Vagina (tissue), 2 donors: ENCODE measurements at regions not wholly inside any gene's neighbourhood (a gene's known extent, or its start where the extent isn't known, plus 50 kb on each side); places are given as distances from the start of the nearest gene placed in this dataset.

Experiments used
- DNase-seq, 2 donors: peaks; one replicate each; pipeline ENCODE4 v3.0.0-alpha.2; 2017; ENCODE audit errors: extremely low spot score in 2 of 2
- H3K27ac ChIP-seq: fragments of 200-600 bp; sonication (generic); one replicate; pipeline ENCODE4 v1.5.1; 2019
- H3K27me3 ChIP-seq: fragments of 200-600 bp; sonication (generic); one replicate; pipeline ENCODE4 v1.5.1; 2019
- H3K36me3 ChIP-seq, 2 donors: fragments of 200-600 bp; sonication (generic); one replicate each; pipeline ENCODE4 v1.5.1; 2017 to 2019
- H3K4me1 ChIP-seq: fragments of 200-600 bp; sonication (generic); one replicate; pipeline ENCODE4 v1.5.1; 2019
- H3K4me3 ChIP-seq, 2 donors: fragments of 200-600 bp; sonication (generic); 1 replicate in 1 of 2; 2 replicates in 1 of 2; pipeline ENCODE4 v1.5.1; 2016 to 2019
- H3K9me3 ChIP-seq: fragments of 200-600 bp; sonication (generic); one replicate; pipeline ENCODE4 v1.5.1; 2019
- CTCF ChIP-seq, 3 experiments: fragments of 450-650 bp in 2 of 3; fragments of 200-600 bp in 1 of 3; sonication (generic) in 1 of 3; IDR thresholded peaks; one replicate each; pipeline ENCODE4 v1.5.1; 2017 to 2019; ENCODE audit warnings: antibody characterized with exemption in 3 of 3, mild to moderate bottlenecking in 2 of 3, moderate library complexity in 2 of 3
- POLR2A ChIP-seq, 2 donors: fragments of 450-650 bp; IDR thresholded peaks; one replicate each; pipeline ENCODE4 v1.6.1; 2017; ENCODE audit warnings: antibody characterized with exemption in 2 of 2, mild to moderate bottlenecking in 2 of 2, moderate library complexity in 2 of 2
- POLR2AphosphoS5 ChIP-seq, 2 donors: sonication (generic); formaldehyde crosslinking; IDR thresholded peaks; one replicate each; pipeline ENCODE4 v1.9.0; 2017; ENCODE audit warnings: antibody characterized with exemption in 2 of 2, mild to moderate bottlenecking in 2 of 2, low read depth in 1 of 2; ENCODE audit not compliant: insufficient read depth in 1 of 2
- intact Hi-C: fragments of 100-400 bp; cut with DNase I; formaldehyde crosslinking; loops from one replicate; pipeline ENCODE4 v1.15.1; 2023

- H3K27me3 ChIP-seq: no peaks in the 10 kb centered on the region
- peak in 1 of 2 donors; percentile 69 for DNase-seq
- TF ChIP-seq POLR2AphosphoS5 (IDR thresholded peaks at IDR 0.05; ENCODE audit: insufficient read depth in 1 of 2, low read depth in 1 of 2) (no peak), POLR2A (IDR thresholded peaks at IDR 0.05) (no peak), CTCF (IDR thresholded peaks at IDR 0.05) (no peak)
- no peaks in the 10 kb centered on the region for H3K9me3 ChIP-seq
- intact Hi-C loops: no loop called here
- no peaks in the 10 kb centered on the region for H3K4me1 ChIP-seq
- no peak overlapping the region for H3K4me3 ChIP-seq
- H3K36me3 ChIP-seq: no peaks in the 10 kb centered on the region
- no peak overlapping the region for H3K27ac ChIP-seq
Measured at GRCh38 chr22:47796128-47796908, 1033.9 kb downstream of the TBC1D22A start.

- Histone ChIP-seq H3K4me3 (no peak overlapping the region), H3K27me3 (no peaks in the 10 kb centered on the region), H3K4me1 (no peaks in the 10 kb centered on the region), H3K27ac (no peak overlapping the region), H3K9me3 (no peaks in the 10 kb centered on the region), H3K36me3 (no peaks in the 10 kb centered on the region)
- intact Hi-C loops: no loop called here
- peak in 1 of 2 donors; percentile 54 for DNase-seq
- TF ChIP-seq POLR2AphosphoS5 (IDR thresholded peaks at IDR 0.05; ENCODE audit: insufficient read depth in 1 of 2, low read depth in 1 of 2): no peak
- no peak for TF ChIP-seq CTCF (IDR thresholded peaks at IDR 0.05)
- TF ChIP-seq POLR2A (IDR thresholded peaks at IDR 0.05): no peak
Measured at GRCh38 chr22:47795477-47796127, 1033.2 kb downstream of the TBC1D22A start.

GRCh38 chr22:47794851-47795250, 1032.4 kb downstream of the TBC1D22A start:
- intact Hi-C loops: no loop called here
- no peaks in the 10 kb centered on the region for H3K27me3 ChIP-seq
- H3K4me3 ChIP-seq: no peak overlapping the region
- no peaks in the 10 kb centered on the region for H3K4me1 ChIP-seq
- H3K9me3 ChIP-seq: no peaks in the 10 kb centered on the region
- peak in 1 of 2 donors; percentile 52 for DNase-seq
- no peak overlapping the region for H3K27ac ChIP-seq
- no peaks in the 10 kb centered on the region for H3K36me3 ChIP-seq
- no peak for TF ChIP-seq CTCF (IDR thresholded peaks at IDR 0.05)
- TF ChIP-seq POLR2A (IDR thresholded peaks at IDR 0.05): no peak
- TF ChIP-seq POLR2AphosphoS5 (IDR thresholded peaks at IDR 0.05; ENCODE audit: insufficient read depth in 1 of 2, low read depth in 1 of 2): no peak

GRCh38 chr22:47793304-47794101, 1031.1 kb downstream of the TBC1D22A start:
- intact Hi-C loops: no loop called here
- Histone ChIP-seq H3K9me3 (no peaks in the 10 kb centered on the region), H3K36me3 (no peaks in the 10 kb centered on the region), H3K4me1 (no peaks in the 10 kb centered on the region), H3K27ac (no peak overlapping the region), H3K4me3 (no peak overlapping the region), H3K27me3 (no peaks in the 10 kb centered on the region)
- DNase-seq: peak in 1 of 2 donors; percentile 62
- TF ChIP-seq POLR2AphosphoS5 (IDR thresholded peaks at IDR 0.05; ENCODE audit: insufficient read depth in 1 of 2, low read depth in 1 of 2) (no peak), POLR2A (IDR thresholded peaks at IDR 0.05) (no peak), CTCF (IDR thresholded peaks at IDR 0.05) (no peak)
